T-helper 2 cell treated with Interferon-gamma antibody and Interleukin-4, amounts not matched to agents 5 μg/mL and 100 μg/mL, for 36 hours (primary cell): ENCODE measurements at regions not wholly inside any gene's neighbourhood (a gene's known extent, or its start where the extent isn't known, plus 50 kb on each side); places are given as distances from the start of the nearest gene placed in this dataset.
"Not testable (repeated sequence)": the region's sequence is repeated elsewhere in the genome, so short reads cannot be mapped to it uniquely, and the experiment has no call there.

Experiments
- DNase-seq: peaks from one replicate; pipeline ENCODE4 v3.0.0; 2021; ENCODE audit warnings: low spot score
- H3K27ac Mint-ChIP-seq: one replicate; pipeline ENCODE4 v1.8.0; 2021; ENCODE audit warnings: mild to moderate bottlenecking, mixed read lengths
- H3K27me3 Mint-ChIP-seq: one replicate; pipeline ENCODE4 v1.8.0; 2021; ENCODE audit warnings: low read depth, mixed read lengths
- H3K36me3 Mint-ChIP-seq: one replicate; pipeline ENCODE4 v1.8.0; 2021; ENCODE audit warnings: low read depth, mixed read lengths
- H3K4me1 Mint-ChIP-seq: one replicate; pipeline ENCODE4 v1.8.0; 2021; ENCODE audit warnings: low read depth, mixed read lengths
- H3K4me3 Mint-ChIP-seq: one replicate; pipeline ENCODE4 v1.8.0; 2022; ENCODE audit warnings: mild to moderate bottlenecking, moderate library complexity, mixed read lengths
- H3K9me3 Mint-ChIP-seq: one replicate; pipeline ENCODE4 v1.8.0; 2021; ENCODE audit warnings: mixed read lengths

- H3K27me3 Mint-ChIP-seq, result peaks cover 3% of the 10 kb centered on the region
- H3K4me3 Mint-ChIP-seq, result no peak overlapping the region
- H3K27ac Mint-ChIP-seq, result no peak overlapping the region
- no peaks in the 10 kb centered on the region for H3K36me3 Mint-ChIP-seq
- H3K9me3 Mint-ChIP-seq, result no peaks in the 10 kb centered on the region
- DNase-seq, result no peak
- H3K4me1 Mint-ChIP-seq, result peaks cover 2% of the 10 kb centered on the region
Observed at GRCh38 chr6:56741472-56741871, 98.8 kb upstream of the DST start.

GRCh38 chr6:56739836-56740815 is 97.4 kb upstream of the DST start:
- peaks cover 2% of the 10 kb centered on the region for H3K4me1 Mint-ChIP-seq
- DNase-seq, result no peak

GRCh38 chr6:56736804-56737203 is 94.1 kb upstream of the DST start:
- Mint-ChIP-seq H3K36me3 (no peaks in the 10 kb centered on the region), H3K27ac (no peak overlapping the region), H3K27me3 (no peaks in the 10 kb centered on the region), H3K4me3 (no peak overlapping the region), H3K4me1 (no peaks in the 10 kb centered on the region), H3K9me3 (no peaks in the 10 kb centered on the region)
- DNase-seq, result no peak

More at GRCh38 chr6:56739836-56740815, 97.4 kb upstream of the DST start:
- Mint-ChIP-seq H3K27ac (no peak overlapping the region), H3K36me3 (no peaks in the 10 kb centered on the region), H3K9me3 (no peaks in the 10 kb centered on the region), H3K4me3 (no peak overlapping the region), H3K27me3 (peaks cover 3% of the 10 kb centered on the region)

DNA sequence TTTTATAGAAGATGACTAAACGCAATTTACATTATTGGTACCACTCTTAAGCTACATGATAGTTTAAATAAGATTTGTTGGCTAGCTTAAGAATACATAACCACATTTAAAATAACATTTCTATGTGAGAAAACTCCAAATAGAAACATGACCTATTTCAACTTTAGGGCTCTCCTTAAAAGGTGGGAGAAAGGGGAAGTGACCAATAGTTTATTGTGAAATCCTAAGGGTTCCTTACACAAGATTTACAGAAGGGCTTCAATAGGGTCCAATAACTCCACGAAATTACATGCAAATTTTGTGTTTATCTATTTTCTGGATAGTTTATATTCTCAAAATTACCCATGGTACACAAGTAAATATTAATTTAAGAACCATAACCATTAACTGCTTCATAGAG is 91.6 kb upstream of the DST start:
- no peaks in the 10 kb centered on the region for H3K9me3 Mint-ChIP-seq
- no peaks in the 10 kb centered on the region for H3K27me3 Mint-ChIP-seq
- no peak overlapping the region for H3K4me3 Mint-ChIP-seq
- DNase-seq, result no peak
- no peaks in the 10 kb centered on the region for H3K36me3 Mint-ChIP-seq
- no peaks in the 10 kb centered on the region for H3K4me1 Mint-ChIP-seq
- H3K27ac Mint-ChIP-seq, result no peak overlapping the region

GRCh38 chr6:56733211-56733697 is 90.6 kb upstream of the DST start:
- H3K27me3 Mint-ChIP-seq, result no peaks in the 10 kb centered on the region
- H3K36me3 Mint-ChIP-seq, result no peaks in the 10 kb centered on the region
- H3K27ac Mint-ChIP-seq, result no peak overlapping the region
- no peaks in the 10 kb centered on the region for H3K4me1 Mint-ChIP-seq
- DNase-seq, result no peak
- H3K4me3 Mint-ChIP-seq, result no peak overlapping the region
- H3K9me3 Mint-ChIP-seq, result no peaks in the 10 kb centered on the region

- Mint-ChIP-seq H3K4me1 (no peaks in the 10 kb centered on the region), H3K27me3 (no peaks in the 10 kb centered on the region), H3K27ac (no peak overlapping the region), H3K36me3 (no peaks in the 10 kb centered on the region), H3K9me3 (no peaks in the 10 kb centered on the region), H3K4me3 (no peak overlapping the region)
- DNase-seq, result no peak
Observed at GRCh38 chr6:56732517-56732916, 89.8 kb upstream of the DST start.

DNA sequence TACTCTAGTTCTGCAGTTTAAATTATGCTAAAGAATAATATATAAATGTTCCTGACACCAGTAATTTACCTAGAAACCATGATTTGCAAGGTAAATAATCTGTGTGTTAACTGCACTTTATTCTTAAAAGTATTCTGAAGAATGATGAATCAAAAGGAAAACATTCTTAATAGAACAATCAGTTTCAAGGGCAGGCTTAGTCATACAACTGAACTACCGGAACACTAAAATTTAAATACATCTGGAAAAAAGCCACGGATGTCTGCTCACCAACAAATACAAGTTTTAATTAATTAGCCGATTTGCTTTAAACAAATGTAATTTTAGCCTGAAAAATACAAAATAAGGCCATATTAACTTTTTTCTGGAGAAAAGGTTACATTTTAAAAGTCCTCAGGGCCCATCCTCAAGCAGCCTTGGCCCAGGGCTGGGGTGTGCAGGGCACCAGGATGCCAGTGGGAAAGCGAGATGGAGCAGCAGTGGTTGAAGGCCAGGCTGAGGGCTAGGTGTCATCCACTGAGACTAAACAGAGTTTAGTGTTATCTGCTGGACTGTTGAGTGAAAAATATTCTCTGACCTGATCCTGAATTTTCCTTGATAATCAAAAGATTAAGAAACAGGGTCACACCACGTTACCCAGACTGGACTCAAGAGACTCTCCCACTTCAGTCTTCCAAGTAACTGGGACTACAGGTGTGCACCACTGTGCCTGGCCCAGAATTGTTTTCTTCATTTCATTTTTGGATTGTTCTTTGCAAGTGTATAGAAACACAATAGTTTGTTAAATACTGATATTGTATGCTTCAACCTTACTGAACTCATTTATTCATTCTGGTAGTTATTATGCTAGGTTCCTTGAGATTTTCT is 88.2 kb upstream of the DST start:
- no peaks in the 10 kb centered on the region for H3K36me3 Mint-ChIP-seq
- H3K4me3 Mint-ChIP-seq, result no peak overlapping the region
- H3K27me3 Mint-ChIP-seq, result no peaks in the 10 kb centered on the region
- no peak overlapping the region for H3K27ac Mint-ChIP-seq
- no peak for DNase-seq
- no peaks in the 10 kb centered on the region for H3K9me3 Mint-ChIP-seq
- H3K4me1 Mint-ChIP-seq, result no peaks in the 10 kb centered on the region

GRCh38 chr6:56729719-56730118 is 87.0 kb upstream of the DST start:
- no peak overlapping the region for H3K4me3 Mint-ChIP-seq
- no peaks in the 10 kb centered on the region for H3K27me3 Mint-ChIP-seq
- no peak for DNase-seq
- no peak overlapping the region for H3K27ac Mint-ChIP-seq
- no peaks in the 10 kb centered on the region for H3K9me3 Mint-ChIP-seq
- no peaks in the 10 kb centered on the region for H3K4me1 Mint-ChIP-seq
- H3K36me3 Mint-ChIP-seq, result no peaks in the 10 kb centered on the region

- H3K36me3 Mint-ChIP-seq, H3K27ac Mint-ChIP-seq, DNase-seq, H3K27me3 Mint-ChIP-seq, H3K9me3 Mint-ChIP-seq, H3K4me1 Mint-ChIP-seq, H3K4me3 Mint-ChIP-seq: not testable (repeated sequence)
Observed at GRCh38 chr6:56729166-56729565, 86.5 kb upstream of the DST start.

DNA sequence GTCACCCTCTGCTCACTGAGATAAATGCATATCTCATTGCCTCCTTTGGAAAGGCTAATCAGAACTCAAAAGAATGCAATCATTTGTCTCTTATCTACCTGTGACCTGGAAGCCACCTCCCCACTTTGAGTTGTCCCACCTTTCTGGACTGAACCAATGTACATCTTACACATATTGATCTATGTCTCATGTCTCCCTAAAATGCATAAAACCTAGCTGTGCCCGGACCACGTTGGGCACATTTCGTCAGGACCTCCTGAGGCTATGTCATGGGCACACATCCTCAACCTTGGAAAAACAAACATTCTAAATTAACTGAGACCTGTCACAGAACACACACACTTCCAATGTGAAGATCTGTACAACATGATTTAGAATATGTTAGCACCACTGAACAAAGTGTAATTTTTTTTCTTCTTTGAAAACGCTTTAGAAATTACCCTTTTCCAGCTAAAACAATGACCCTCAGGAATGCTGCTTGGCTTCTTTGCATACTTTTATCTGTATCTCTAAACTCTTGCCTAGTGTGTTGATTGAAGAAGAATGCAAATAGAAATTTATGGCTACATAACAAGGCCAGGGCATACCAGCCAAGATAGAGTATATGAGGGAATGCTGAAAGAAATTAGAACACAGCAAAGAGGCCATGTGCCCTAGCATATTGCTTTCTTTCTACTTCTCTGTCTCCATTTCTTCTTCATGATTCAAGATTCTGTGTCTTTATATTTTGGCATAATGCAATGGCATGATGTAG is 84.6 kb upstream of the DST start:
- H3K27ac Mint-ChIP-seq, result no peak overlapping the region
- no peaks in the 10 kb centered on the region for H3K36me3 Mint-ChIP-seq
- no peaks in the 10 kb centered on the region for H3K9me3 Mint-ChIP-seq
- no peaks in the 10 kb centered on the region for H3K27me3 Mint-ChIP-seq
- H3K4me3 Mint-ChIP-seq, result no peak overlapping the region
- H3K4me1 Mint-ChIP-seq, result no peaks in the 10 kb centered on the region
- DNase-seq, result no peak

GRCh38 chr6:56725254-56725653 is 82.6 kb upstream of the DST start:
- Mint-ChIP-seq H3K27me3 (no peaks in the 10 kb centered on the region), H3K36me3 (no peaks in the 10 kb centered on the region), H3K9me3 (no peaks in the 10 kb centered on the region), H3K27ac (no peak overlapping the region), H3K4me1 (no peaks in the 10 kb centered on the region), H3K4me3 (no peak overlapping the region)
- no peak for DNase-seq

DNA sequence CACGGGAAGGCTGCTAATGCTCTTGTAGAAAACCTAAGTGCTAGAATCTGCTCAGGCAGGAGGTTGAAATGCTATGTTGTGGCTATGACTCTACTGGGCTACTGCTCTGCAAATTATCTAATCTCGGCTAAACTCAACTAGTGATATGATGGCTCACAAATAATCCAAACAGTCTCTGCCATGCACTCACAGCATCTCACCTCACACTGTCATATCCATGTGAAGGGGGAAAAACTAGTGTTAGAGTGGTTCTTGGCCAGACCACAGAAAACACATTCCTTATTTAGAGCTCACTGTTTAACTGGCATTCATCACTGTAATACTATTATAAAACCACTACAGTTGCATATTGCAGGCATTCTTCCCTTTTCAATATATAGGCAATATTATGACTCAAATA is 81.8 kb upstream of the DST start:
- Mint-ChIP-seq H3K4me1 (no peaks in the 10 kb centered on the region), H3K9me3 (no peaks in the 10 kb centered on the region), H3K4me3 (no peak overlapping the region), H3K27ac (no peak overlapping the region), H3K36me3 (no peaks in the 10 kb centered on the region), H3K27me3 (no peaks in the 10 kb centered on the region)
- no peak for DNase-seq

DNA sequence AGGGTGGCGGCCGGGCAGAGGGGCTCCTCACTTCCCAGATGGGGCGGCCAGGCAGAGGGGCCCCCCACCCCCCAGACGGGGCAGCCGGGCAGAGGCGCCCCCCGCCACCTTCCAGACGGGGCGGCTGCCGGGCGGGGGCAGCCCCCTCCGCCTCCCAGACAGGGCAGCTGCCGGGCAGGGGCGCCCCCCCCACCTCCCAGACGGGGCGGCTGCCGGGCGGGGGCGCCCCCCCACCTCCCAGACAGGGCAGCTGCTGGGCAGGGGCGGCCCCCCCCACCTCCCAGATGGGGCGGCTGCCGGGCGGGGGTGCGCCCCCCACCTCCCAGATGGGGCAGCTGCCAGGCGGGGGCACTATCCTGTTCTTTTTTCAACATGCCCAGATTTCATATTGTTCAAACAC is 78.2 kb upstream of the DST start:
- Mint-ChIP-seq H3K27me3 (peaks cover 2% of the 10 kb centered on the region), H3K4me1 (no peaks in the 10 kb centered on the region), H3K36me3 (no peaks in the 10 kb centered on the region), H3K27ac (no peak overlapping the region), H3K4me3 (no peak overlapping the region), H3K9me3 (no peaks in the 10 kb centered on the region)
- DNase-seq, result no peak
